Middle frontal gyrus (tissue), 1 donor: ENCODE measurements at regions not wholly inside any gene's neighbourhood (a gene's known extent, or its start where the extent isn't known, plus 50 kb on each side); places are given as distances from the start of the nearest gene placed in this dataset.

ENCODE experiments used
- DNase-seq: peaks from one replicate; pipeline ENCODE4 v3.0.0-alpha.2; 2015; ENCODE audit warnings: low spot score; ENCODE audit errors: extremely low spot score

- no peak for DNase-seq
Measured at GRCh38 chr10:3631291-3631690, 153.7 kb downstream of the KLF6 start.

- DNase-seq = no peak
Measured at GRCh38 chr10:3625959-3626751, 158.9 kb downstream of the KLF6 start.

GRCh38 chr10:3624367-3624766 is 160.6 kb downstream of the KLF6 start:
- no peak for DNase-seq

GRCh38 chr10:3623746-3624145 is 161.3 kb downstream of the KLF6 start:
- DNase-seq = no peak

- DNase-seq = no peak
Measured at GRCh38 chr10:3622845-3623621, 162.0 kb downstream of the KLF6 start.

- no peak for DNase-seq
Measured at GRCh38 chr10:3622427-3622826, 162.6 kb downstream of the KLF6 start.

- DNase-seq = no peak
Measured at GRCh38 chr10:3620818-3621217, 164.2 kb downstream of the KLF6 start.

- no peak for DNase-seq
Measured at GRCh38 chr10:3619241-3619640, 165.8 kb downstream of the KLF6 start.

GRCh38 chr10:3616880-3617279 is 168.1 kb downstream of the KLF6 start:
- DNase-seq = no peak

GRCh38 chr10:3613318-3613717 is 171.7 kb downstream of the KLF6 start:
- DNase-seq = no peak

- no peak for DNase-seq
Measured at GRCh38 chr10:3612183-3613001, 172.6 kb downstream of the KLF6 start.

- no peak for DNase-seq
Measured at GRCh38 chr10:3606309-3606708, 178.7 kb downstream of the KLF6 start.

- no peak for DNase-seq
Measured at GRCh38 chr10:3605882-3606281, 179.1 kb downstream of the KLF6 start.

GRCh38 chr10:3595736-3596135 is 189.3 kb downstream of the KLF6 start:
- DNase-seq = no peak

- no peak for DNase-seq
Measured at GRCh38 chr10:3593611-3594010, 191.4 kb downstream of the KLF6 start.

- no peak for DNase-seq
Measured at GRCh38 chr10:3592424-3592823, 192.6 kb downstream of the KLF6 start.

- no peak for DNase-seq
Measured at GRCh38 chr10:3588816-3589215, 196.2 kb downstream of the KLF6 start.

GRCh38 chr10:3588346-3588745 is 196.7 kb downstream of the KLF6 start:
- DNase-seq = no peak

- no peak for DNase-seq
Measured at GRCh38 chr10:3584926-3585784, 199.9 kb downstream of the KLF6 start.

- DNase-seq = no peak
Measured at GRCh38 chr10:3580565-3580964, 204.4 kb downstream of the KLF6 start.

GRCh38 chr10:3579845-3580244 is 205.2 kb downstream of the KLF6 start:
- DNase-seq = no peak
